B cell (primary cell): ENCODE measurements at regions not wholly inside any gene's neighbourhood (a gene's known extent, or its start where the extent isn't known, plus 50 kb on each side); places are given as distances from the start of the nearest gene placed in this dataset.

Experiments used
- EZH2 ChIP-seq: IDR thresholded peaks from 2 replicates; pipeline ENCODE4 v1.6.1; 2012; ENCODE audit warnings: borderline replicate concordance, low read depth, mild to moderate bottlenecking, moderate library complexity, low read length; ENCODE audit not compliant: insufficient read depth, poor library complexity, severe bottlenecking
- TF ChIP-seq, protein P1 (sequence below): fragments of 200-600 bp; IDR thresholded peaks from one replicate; pipeline ENCODE4 v1.8.0; 2022; ENCODE audit warnings: antibody characterized with exemption, mild to moderate bottlenecking

DNA sequence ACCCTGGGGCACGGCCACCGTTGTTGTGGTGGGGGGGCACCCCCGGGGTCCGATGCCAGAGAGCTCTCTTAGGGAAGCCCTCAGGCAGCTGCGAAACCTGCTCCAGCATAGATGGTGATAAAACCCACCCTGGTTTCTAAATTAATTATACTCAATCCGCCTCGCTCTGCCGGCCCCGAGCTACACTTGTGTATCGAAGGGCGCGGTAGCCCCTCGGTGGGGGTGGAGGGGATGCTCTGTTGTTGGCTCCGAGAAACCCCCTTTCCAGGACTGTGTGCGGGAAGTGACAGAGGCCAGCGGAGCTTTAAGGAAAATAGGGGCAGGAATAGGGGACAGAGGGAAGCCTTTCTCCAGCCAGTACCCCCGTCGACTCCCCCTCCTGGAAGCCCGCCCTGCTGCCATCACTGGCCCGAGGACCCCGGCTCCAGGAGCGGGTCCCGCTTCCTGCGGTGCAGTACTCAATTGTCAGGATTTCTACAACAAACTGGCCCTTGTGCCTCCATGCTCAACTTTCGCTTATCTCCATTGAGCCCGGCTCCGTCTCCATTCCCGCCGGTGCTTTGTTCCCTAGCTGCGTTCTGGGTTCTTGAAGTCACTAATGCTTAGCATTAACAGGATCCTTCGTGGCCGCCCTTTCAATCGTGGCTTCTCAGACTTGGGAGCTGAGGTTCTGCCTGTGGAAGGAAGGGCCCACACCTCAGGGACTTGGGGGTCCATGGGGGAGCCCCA is 408.2 kb downstream of the BCOR start:
- TF ChIP-seq, protein P1, sequence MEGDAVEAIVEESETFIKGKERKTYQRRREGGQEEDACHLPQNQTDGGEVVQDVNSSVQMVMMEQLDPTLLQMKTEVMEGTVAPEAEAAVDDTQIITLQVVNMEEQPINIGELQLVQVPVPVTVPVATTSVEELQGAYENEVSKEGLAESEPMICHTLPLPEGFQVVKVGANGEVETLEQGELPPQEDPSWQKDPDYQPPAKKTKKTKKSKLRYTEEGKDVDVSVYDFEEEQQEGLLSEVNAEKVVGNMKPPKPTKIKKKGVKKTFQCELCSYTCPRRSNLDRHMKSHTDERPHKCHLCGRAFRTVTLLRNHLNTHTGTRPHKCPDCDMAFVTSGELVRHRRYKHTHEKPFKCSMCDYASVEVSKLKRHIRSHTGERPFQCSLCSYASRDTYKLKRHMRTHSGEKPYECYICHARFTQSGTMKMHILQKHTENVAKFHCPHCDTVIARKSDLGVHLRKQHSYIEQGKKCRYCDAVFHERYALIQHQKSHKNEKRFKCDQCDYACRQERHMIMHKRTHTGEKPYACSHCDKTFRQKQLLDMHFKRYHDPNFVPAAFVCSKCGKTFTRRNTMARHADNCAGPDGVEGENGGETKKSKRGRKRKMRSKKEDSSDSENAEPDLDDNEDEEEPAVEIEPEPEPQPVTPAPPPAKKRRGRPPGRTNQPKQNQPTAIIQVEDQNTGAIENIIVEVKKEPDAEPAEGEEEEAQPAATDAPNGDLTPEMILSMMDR, result no peak
- no peak for TF ChIP-seq EZH2
